ENCODE measurements at regions not wholly inside any gene's neighbourhood (a gene's known extent, or its start where the extent isn't known, plus 50 kb on each side); places are given as distances from the start of the nearest gene placed in this dataset.

- DNase-seq (no peak), ATAC-seq (no peak)
- H3K36me3 Mint-ChIP-seq (ENCODE audit: low read depth) = no peaks in the 10 kb centered on the region
- CTCF ChIA-PET = no interaction called here
- no peak overlapping the region for H3K4me3 Mint-ChIP-seq
- H3K27ac Mint-ChIP-seq = no peak overlapping the region
- POLR2A ChIA-PET = no interaction called here
- H3K27me3 Mint-ChIP-seq (ENCODE audit: low read depth) = peaks cover under 1% of the 10 kb centered on the region
- no peaks in the 10 kb centered on the region for H3K9me3 Mint-ChIP-seq (ENCODE audit: insufficient read depth)
- H3K4me1 Mint-ChIP-seq (ENCODE audit: low read depth) = no peaks in the 10 kb centered on the region
These were observed 92.4 kb upstream of the PJA1 start for GRCh38 chrX:69257499-69258127.

GRCh38 chrX:69256291-69256565 lies 91.0 kb upstream of the PJA1 start:
- Mint-ChIP-seq H3K4me1 (ENCODE audit: low read depth) (no peaks in the 10 kb centered on the region), H3K27ac (no peak overlapping the region), H3K36me3 (ENCODE audit: low read depth) (no peaks in the 10 kb centered on the region), H3K9me3 (ENCODE audit: insufficient read depth) (no peaks in the 10 kb centered on the region), H3K4me3 (no peak overlapping the region), H3K27me3 (ENCODE audit: low read depth) (no peaks in the 10 kb centered on the region)
- POLR2A ChIA-PET = no interaction called here
- CTCF ChIA-PET = no interaction called here
- ATAC-seq (no peak), DNase-seq (no peak)

GRCh38 chrX:69255441-69256290 lies 90.4 kb upstream of the PJA1 start:
- no peaks in the 10 kb centered on the region for H3K27me3 Mint-ChIP-seq (ENCODE audit: low read depth)
- no peaks in the 10 kb centered on the region for H3K9me3 Mint-ChIP-seq (ENCODE audit: insufficient read depth)
- ATAC-seq (no peak), DNase-seq (no peak)
- H3K4me3 Mint-ChIP-seq = no peak overlapping the region
- ChIA-PET POLR2A (no interaction called here), CTCF (no interaction called here)
- no peaks in the 10 kb centered on the region for H3K4me1 Mint-ChIP-seq (ENCODE audit: low read depth)
- no peaks in the 10 kb centered on the region for H3K36me3 Mint-ChIP-seq (ENCODE audit: low read depth)
- no peak overlapping the region for H3K27ac Mint-ChIP-seq

GRCh38 chrX:69253821-69254220 lies 88.6 kb upstream of the PJA1 start:
- Mint-ChIP-seq H3K4me1 (ENCODE audit: low read depth) (no peaks in the 10 kb centered on the region), H3K36me3 (ENCODE audit: low read depth) (no peaks in the 10 kb centered on the region), H3K4me3 (no peak overlapping the region), H3K27me3 (ENCODE audit: low read depth) (no peaks in the 10 kb centered on the region), H3K9me3 (ENCODE audit: insufficient read depth) (no peaks in the 10 kb centered on the region), H3K27ac (no peak overlapping the region)
- POLR2A ChIA-PET = no interaction called here
- ATAC-seq (no peak), DNase-seq (no peak)
- CTCF ChIA-PET = interaction anchor here (0.6 kb wide), 1 partner anchor 477 kb away, joined by 3 read pairs; no protein-coding TSS in a partner anchor

- H3K9me3 Mint-ChIP-seq (ENCODE audit: insufficient read depth) = no peaks in the 10 kb centered on the region
- ChIA-PET POLR2A (no interaction called here), CTCF (no interaction called here)
- H3K4me3 Mint-ChIP-seq = no peak overlapping the region
- DNase-seq = no peak
- no peak for ATAC-seq
- no peaks in the 10 kb centered on the region for H3K4me1 Mint-ChIP-seq (ENCODE audit: low read depth)
- H3K27me3 Mint-ChIP-seq (ENCODE audit: low read depth) = peaks cover 2% of the 10 kb centered on the region
- H3K27ac Mint-ChIP-seq = no peak overlapping the region
- no peaks in the 10 kb centered on the region for H3K36me3 Mint-ChIP-seq (ENCODE audit: low read depth)
These were observed 78.0 kb upstream of the PJA1 start for GRCh38 chrX:69243276-69243675.

- no peak overlapping the region for H3K4me3 Mint-ChIP-seq
- POLR2A ChIA-PET = no interaction called here
- H3K27me3 Mint-ChIP-seq (ENCODE audit: low read depth) = peaks cover 2% of the 10 kb centered on the region
- DNase-seq (no peak), ATAC-seq (no peak)
- H3K27ac Mint-ChIP-seq = no peak overlapping the region
- H3K9me3 Mint-ChIP-seq (ENCODE audit: insufficient read depth) = no peaks in the 10 kb centered on the region
- no peaks in the 10 kb centered on the region for H3K36me3 Mint-ChIP-seq (ENCODE audit: low read depth)
- H3K4me1 Mint-ChIP-seq (ENCODE audit: low read depth) = no peaks in the 10 kb centered on the region
- CTCF ChIA-PET = interaction anchor here (1.1 kb wide), 1 partner anchor 17 kb away, joined by 3 read pairs; no protein-coding TSS in a partner anchor
These were observed 73.6 kb upstream of the PJA1 start for GRCh38 chrX:69238887-69239231.

GRCh38 chrX:69238114-69238886 lies 73.0 kb upstream of the PJA1 start:
- no peaks in the 10 kb centered on the region for H3K36me3 Mint-ChIP-seq (ENCODE audit: low read depth)
- ChIA-PET CTCF (interaction anchor here (1.1 kb wide), 1 partner anchor 16 kb away, joined by 3 read pairs; no protein-coding TSS in a partner anchor), POLR2A (no interaction called here)
- H3K4me3 Mint-ChIP-seq = no peak overlapping the region
- DNase-seq (no peak), ATAC-seq (no peak)
- H3K27me3 Mint-ChIP-seq (ENCODE audit: low read depth) = peaks cover 2% of the 10 kb centered on the region
- H3K4me1 Mint-ChIP-seq (ENCODE audit: low read depth) = no peaks in the 10 kb centered on the region
- no peak overlapping the region for H3K27ac Mint-ChIP-seq
- H3K9me3 Mint-ChIP-seq (ENCODE audit: insufficient read depth) = no peaks in the 10 kb centered on the region

GRCh38 chrX:69237236-69237635 lies 72.0 kb upstream of the PJA1 start:
- DNase-seq = no peak
- no peak overlapping the region for H3K27ac Mint-ChIP-seq
- ChIA-PET CTCF (no interaction called here), POLR2A (no interaction called here)
- no peaks in the 10 kb centered on the region for H3K36me3 Mint-ChIP-seq (ENCODE audit: low read depth)
- H3K27me3 Mint-ChIP-seq (ENCODE audit: low read depth) = no peaks in the 10 kb centered on the region
- no peak overlapping the region for H3K4me3 Mint-ChIP-seq
- no peaks in the 10 kb centered on the region for H3K9me3 Mint-ChIP-seq (ENCODE audit: insufficient read depth)
- no peaks in the 10 kb centered on the region for H3K4me1 Mint-ChIP-seq (ENCODE audit: low read depth)
- ATAC-seq = no peak

GRCh38 chrX:69236641-69237040 lies 71.4 kb upstream of the PJA1 start:
- ChIA-PET POLR2A (no interaction called here), CTCF (no interaction called here)
- H3K4me1 Mint-ChIP-seq (ENCODE audit: low read depth) = no peaks in the 10 kb centered on the region
- ATAC-seq (no peak), DNase-seq (no peak)
- H3K27me3 Mint-ChIP-seq (ENCODE audit: low read depth) = no peaks in the 10 kb centered on the region
- H3K9me3 Mint-ChIP-seq (ENCODE audit: insufficient read depth) = no peaks in the 10 kb centered on the region
- H3K4me3 Mint-ChIP-seq = no peak overlapping the region
- no peaks in the 10 kb centered on the region for H3K36me3 Mint-ChIP-seq (ENCODE audit: low read depth)
- H3K27ac Mint-ChIP-seq = no peak overlapping the region

- Mint-ChIP-seq H3K36me3 (ENCODE audit: low read depth) (no peaks in the 10 kb centered on the region), H3K27me3 (ENCODE audit: low read depth) (no peaks in the 10 kb centered on the region), H3K27ac (no peak overlapping the region), H3K9me3 (ENCODE audit: insufficient read depth) (no peaks in the 10 kb centered on the region), H3K4me1 (ENCODE audit: low read depth) (no peaks in the 10 kb centered on the region), H3K4me3 (no peak overlapping the region)
- POLR2A ChIA-PET = no interaction called here
- CTCF ChIA-PET = no interaction called here
- ATAC-seq = no peak
- no peak for DNase-seq
These were observed 69.4 kb upstream of the PJA1 start for GRCh38 chrX:69234624-69235023.

- no peaks in the 10 kb centered on the region for H3K27me3 Mint-ChIP-seq (ENCODE audit: low read depth)
- ChIA-PET CTCF (no interaction called here), POLR2A (no interaction called here)
- DNase-seq (no peak), ATAC-seq (no peak)
- H3K4me3 Mint-ChIP-seq = no peak overlapping the region
- H3K9me3 Mint-ChIP-seq (ENCODE audit: insufficient read depth) = no peaks in the 10 kb centered on the region
- no peaks in the 10 kb centered on the region for H3K4me1 Mint-ChIP-seq (ENCODE audit: low read depth)
- no peak overlapping the region for H3K27ac Mint-ChIP-seq
- no peaks in the 10 kb centered on the region for H3K36me3 Mint-ChIP-seq (ENCODE audit: low read depth)
These were observed 67.7 kb upstream of the PJA1 start for GRCh38 chrX:69232945-69233344.

GRCh38 chrX:69231903-69232302 lies 66.7 kb upstream of the PJA1 start:
- ChIA-PET POLR2A (no interaction called here), CTCF (no interaction called here)
- Mint-ChIP-seq H3K9me3 (ENCODE audit: insufficient read depth) (no peaks in the 10 kb centered on the region), H3K4me1 (ENCODE audit: low read depth) (no peaks in the 10 kb centered on the region), H3K4me3 (no peak overlapping the region), H3K36me3 (ENCODE audit: low read depth) (no peaks in the 10 kb centered on the region), H3K27me3 (ENCODE audit: low read depth) (no peaks in the 10 kb centered on the region), H3K27ac (no peak overlapping the region)
- no peak for ATAC-seq
- DNase-seq = no peak

Data from activated CD8-positive, alpha-beta T cell treated with anti-CD3 and anti-CD28 coated beads, Interleukin-2, amount 10 ng/mL, durations not matched to agents 7 days and 5 days (primary cell).